ENCODE measurements at regions not wholly inside any gene's neighbourhood (a gene's known extent, or its start where the extent isn't known, plus 50 kb on each side); places are given as distances from the start of the nearest gene placed in this dataset.

DNA sequence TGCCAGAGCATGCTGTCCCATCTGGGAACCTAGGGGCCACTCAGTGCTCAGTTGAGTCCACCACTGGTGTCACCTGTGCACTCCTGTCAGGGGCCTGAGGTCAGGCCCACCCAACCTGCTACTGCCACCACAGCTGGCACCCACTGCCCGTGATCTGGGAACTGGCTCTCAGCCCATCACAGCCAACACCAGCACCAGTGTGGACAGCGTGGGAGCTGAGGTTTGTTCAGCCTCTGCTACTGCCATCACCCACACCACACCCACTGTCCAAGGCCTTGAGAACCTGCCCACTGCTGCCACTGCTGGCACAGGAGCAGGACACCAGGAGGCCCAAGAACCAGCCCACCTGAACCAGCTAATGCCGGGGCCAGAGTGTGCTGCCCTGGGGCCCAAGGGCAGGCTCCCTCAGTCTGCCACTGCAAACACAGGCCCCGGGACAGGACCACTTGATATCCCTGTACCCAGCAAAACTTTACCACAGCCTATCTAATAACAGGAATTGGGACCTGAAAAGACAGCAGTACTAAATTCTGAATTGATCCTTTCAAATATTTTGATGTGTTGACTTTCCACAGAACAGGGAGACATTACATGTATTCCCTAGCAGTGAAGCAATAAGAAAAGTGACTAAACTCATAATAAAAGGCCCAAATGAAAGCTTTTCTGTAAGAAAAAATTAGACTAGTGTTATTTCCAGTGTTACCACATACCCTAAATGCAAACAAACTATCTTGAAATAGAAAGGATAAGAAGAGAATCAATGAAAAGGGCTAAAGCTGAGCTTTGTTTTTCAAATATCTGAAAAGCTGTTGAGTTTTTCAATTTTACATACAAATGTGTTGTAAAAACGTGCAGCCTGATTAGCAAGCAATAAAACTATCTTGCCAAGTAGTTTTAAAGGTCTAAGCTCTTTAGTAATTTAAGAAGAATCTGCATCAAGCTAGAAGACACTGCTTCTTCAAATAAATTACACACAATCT is 640.7 kb downstream of the METTL4 start:
- no peak overlapping the region for H3K4me3 Mint-ChIP-seq
- no peaks in the 10 kb centered on the region for H3K4me1 Mint-ChIP-seq
- no peaks in the 10 kb centered on the region for H3K27me3 Mint-ChIP-seq
- H3K36me3 Mint-ChIP-seq = no peaks in the 10 kb centered on the region
- no peak overlapping the region for H3K27ac Mint-ChIP-seq
- H3K9me3 Mint-ChIP-seq = peaks cover 5% of the 10 kb centered on the region

DNA sequence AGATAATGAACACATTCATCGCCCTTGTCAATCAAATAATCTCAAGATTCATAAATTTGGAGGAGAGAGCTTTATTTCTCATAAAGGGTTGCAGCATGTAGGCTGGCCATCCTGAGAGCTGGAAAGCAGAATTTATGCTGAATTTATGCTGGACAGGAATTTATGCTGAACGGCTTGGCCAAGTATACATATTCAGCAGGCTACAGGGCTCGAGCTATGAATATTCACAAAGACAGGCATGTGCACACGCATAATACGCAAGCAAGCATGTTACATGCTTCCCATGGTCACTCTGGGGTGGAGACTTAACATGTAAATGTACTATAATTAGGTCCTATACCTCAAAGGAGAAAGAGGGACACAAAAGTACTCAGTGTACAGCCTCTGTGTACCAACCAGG is 618.8 kb downstream of the METTL4 start:
- no peak overlapping the region for H3K4me3 Mint-ChIP-seq
- no peak overlapping the region for H3K27ac Mint-ChIP-seq
- H3K36me3 Mint-ChIP-seq = no peaks in the 10 kb centered on the region
- no peaks in the 10 kb centered on the region for H3K4me1 Mint-ChIP-seq
- H3K9me3 Mint-ChIP-seq = no peaks in the 10 kb centered on the region
- H3K27me3 Mint-ChIP-seq = no peaks in the 10 kb centered on the region

DNA sequence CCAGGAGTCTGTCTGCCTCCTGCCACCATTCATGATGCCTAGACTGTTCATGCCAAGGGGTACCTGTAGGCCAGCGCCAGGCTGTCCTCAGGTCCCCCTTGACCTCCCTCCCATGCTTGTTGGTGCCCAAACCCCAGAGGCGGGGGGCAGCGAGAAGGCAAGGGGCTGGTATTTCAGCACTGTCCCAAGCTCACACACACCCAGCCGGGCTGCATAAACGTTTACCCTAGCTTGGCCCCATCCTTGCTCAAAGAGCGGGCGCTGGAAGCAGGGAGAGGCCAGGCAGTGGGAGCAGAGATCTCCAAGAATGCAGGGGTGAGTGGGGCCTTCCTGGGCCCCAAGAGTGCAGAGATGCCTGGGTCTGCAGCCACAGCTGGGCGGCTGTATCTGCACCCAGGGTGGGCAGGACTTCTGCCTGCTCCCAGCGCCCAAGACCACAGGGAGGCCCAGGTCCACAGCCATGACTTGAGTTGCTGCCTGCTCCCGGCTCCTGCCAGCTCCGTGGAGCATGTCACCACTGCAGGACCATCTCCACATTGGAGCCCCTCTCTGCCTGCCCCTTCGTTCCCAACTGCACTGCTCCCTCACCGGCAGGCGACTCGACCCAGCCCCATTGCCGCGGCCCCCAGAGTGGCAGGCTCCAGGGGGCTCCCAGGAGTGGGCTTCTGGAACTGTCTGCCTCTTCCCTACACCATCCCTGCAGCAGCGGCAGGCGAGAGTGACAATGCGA is 616.6 kb downstream of the METTL4 start:
- Mint-ChIP-seq H3K27me3 (peaks cover 2% of the 10 kb centered on the region), H3K4me1 (no peaks in the 10 kb centered on the region), H3K4me3 (no peak overlapping the region), H3K36me3 (no peaks in the 10 kb centered on the region), H3K9me3 (no peaks in the 10 kb centered on the region), H3K27ac (no peak overlapping the region)

DNA sequence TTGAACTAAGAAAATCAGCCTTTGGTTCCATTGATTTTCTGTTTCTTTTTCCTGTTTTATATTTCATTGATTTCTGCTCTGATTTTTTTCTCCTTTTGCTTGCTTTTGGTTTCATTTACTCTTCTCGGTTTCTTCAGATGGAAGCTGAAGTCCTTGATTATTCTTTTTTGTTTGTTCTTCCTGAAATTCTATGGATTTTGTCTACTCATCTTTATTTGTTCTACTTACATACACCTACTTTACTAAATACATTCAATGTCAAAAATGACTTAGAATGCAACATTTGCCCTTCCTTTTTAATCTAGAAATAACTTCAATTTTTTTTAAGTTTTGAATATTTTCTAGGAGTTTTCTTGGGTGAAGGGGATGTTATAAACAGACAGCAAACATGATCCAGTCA is 612.5 kb downstream of the METTL4 start:
- H3K27ac Mint-ChIP-seq = peak overlapping the region; percentile 15
- H3K9me3 Mint-ChIP-seq = no peaks in the 10 kb centered on the region
- no peak overlapping the region for H3K4me3 Mint-ChIP-seq
- peaks cover 6% of the 10 kb centered on the region for H3K27me3 Mint-ChIP-seq
- no peaks in the 10 kb centered on the region for H3K36me3 Mint-ChIP-seq
- H3K4me1 Mint-ChIP-seq = no peaks in the 10 kb centered on the region

DNA sequence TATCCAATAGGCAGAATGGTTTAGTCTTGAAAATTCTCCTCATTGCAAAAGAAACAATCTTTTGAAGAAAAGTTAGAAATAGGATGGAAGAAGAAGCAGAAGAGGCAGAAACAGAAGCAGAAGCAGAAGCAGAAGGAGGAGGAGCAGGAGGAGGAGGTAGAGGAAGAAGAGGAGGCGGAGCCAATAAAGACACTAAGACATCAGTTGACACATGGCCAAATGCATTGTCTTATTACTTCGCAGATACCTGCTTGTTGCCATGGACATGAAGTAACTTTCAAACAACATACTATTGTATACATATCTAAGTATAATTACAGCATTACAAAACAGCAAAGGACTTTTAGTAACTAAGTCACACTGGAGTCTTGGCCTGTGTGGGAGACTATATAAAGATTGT is 606.3 kb downstream of the METTL4 start:
- H3K27me3 Mint-ChIP-seq = peaks cover 4% of the 10 kb centered on the region

DNA sequence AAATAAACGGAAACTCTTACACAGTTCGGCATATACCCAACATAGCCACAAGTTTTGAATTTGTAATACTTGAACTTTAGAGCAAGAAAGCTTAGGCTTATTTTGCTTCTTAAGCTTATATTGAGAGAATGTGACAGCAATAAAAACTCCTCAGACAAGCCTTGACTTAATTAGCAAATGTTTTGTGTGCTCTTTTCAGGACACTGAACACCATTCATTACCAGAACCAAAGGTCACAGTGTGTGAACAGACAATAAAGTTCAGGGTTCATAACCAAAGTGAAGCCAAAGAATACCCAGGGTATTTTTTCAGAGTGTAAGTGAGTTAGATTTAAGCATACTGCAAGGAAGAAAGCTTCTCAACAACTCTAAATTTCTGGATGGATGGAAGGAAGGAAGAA is 605.8 kb downstream of the METTL4 start:
- H3K4me3 Mint-ChIP-seq = no peak overlapping the region
- no peaks in the 10 kb centered on the region for H3K4me1 Mint-ChIP-seq
- H3K27me3 Mint-ChIP-seq = peaks cover 2% of the 10 kb centered on the region
- H3K27ac Mint-ChIP-seq = no peak overlapping the region
- no peaks in the 10 kb centered on the region for H3K36me3 Mint-ChIP-seq
- H3K9me3 Mint-ChIP-seq = no peaks in the 10 kb centered on the region

More for the DNA sequence above, 606.3 kb downstream of the METTL4 start:
- H3K27ac Mint-ChIP-seq = no peak overlapping the region
- no peaks in the 10 kb centered on the region for H3K9me3 Mint-ChIP-seq
- no peaks in the 10 kb centered on the region for H3K4me1 Mint-ChIP-seq
- H3K4me3 Mint-ChIP-seq = no peak overlapping the region
- no peaks in the 10 kb centered on the region for H3K36me3 Mint-ChIP-seq

DNA sequence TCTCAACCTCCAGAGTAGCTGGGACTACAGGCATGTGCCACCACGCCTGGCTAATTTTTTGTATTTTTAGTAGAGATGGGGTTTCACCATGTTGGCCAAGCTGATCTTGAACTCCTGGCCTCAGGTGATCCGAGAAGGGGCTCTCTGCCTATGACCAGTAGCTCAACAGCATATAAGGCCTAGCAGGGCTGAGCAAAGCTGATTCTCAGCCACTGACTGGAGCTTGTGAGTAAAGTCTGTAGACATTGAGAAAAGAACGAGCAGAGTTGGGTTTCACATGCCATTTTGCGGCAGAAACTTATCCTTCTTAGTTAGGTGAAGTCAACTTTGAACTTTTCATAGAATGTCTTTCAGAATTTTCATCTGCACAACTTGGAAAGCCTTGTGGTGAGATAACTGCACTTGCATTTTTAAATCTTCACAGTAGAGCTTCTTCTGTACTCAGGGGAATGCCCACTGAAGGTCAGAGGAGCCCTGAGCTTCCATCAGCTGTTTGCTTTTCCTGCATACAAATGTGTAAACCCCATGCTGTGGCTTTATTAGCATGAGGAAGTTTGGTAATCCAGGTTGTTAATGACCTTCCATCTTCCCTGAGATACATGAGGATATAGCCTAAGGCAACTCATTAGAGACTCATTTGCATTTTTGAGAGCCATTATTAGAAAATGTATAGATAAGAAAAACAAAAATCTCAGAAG is 602.4 kb downstream of the METTL4 start:
- no peak overlapping the region for H3K4me3 Mint-ChIP-seq
- no peak overlapping the region for H3K27ac Mint-ChIP-seq
- H3K9me3 Mint-ChIP-seq = no peaks in the 10 kb centered on the region
- H3K27me3 Mint-ChIP-seq = no peaks in the 10 kb centered on the region
- H3K36me3 Mint-ChIP-seq = no peaks in the 10 kb centered on the region
- no peaks in the 10 kb centered on the region for H3K4me1 Mint-ChIP-seq

DNA sequence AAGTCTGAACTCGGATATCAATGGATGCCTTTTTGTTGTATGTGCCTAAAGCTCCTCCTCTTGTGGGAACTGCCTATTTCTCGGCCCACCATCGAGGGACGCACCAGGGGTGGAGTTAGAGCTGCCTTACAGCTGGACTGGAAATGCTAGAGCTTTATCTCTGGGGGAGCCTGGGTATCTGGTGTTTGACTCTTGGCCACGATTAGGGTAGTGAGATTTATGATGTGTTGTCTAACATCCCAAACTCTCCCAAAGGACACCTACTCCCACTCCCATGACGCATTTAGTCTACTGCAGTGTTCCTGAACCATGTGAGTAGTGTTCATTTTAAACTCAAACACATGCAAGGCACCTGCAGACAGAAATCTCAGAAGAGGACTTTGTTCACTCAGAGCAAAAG is 594.8 kb downstream of the METTL4 start:
- Mint-ChIP-seq H3K4me3 (no peak overlapping the region), H3K36me3 (no peaks in the 10 kb centered on the region), H3K27me3 (no peaks in the 10 kb centered on the region), H3K4me1 (no peaks in the 10 kb centered on the region), H3K9me3 (peaks cover 15% of the 10 kb centered on the region), H3K27ac (no peak overlapping the region)

DNA sequence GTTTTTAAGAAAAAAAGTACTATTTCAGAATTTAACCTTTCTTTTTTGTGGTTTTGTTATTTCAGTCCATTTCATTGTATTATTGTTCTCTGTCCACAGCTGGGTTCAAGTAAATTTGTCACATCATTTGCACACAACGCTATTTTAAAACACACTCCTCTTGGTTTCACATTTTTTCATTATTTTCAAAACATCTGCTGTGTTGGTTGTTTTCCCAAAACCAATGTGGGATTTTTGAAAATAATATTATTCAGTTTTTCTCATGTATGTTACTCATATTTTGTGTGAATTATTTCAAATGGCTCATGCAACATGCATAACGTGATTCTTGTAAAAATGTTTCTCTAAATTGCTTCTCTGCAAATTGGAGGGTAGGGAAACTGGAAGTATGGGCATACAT is 589.2 kb downstream of the METTL4 start:
- no peak overlapping the region for H3K27ac Mint-ChIP-seq
- no peak overlapping the region for H3K4me3 Mint-ChIP-seq
- peaks cover 15% of the 10 kb centered on the region for H3K9me3 Mint-ChIP-seq
- peaks cover 2% of the 10 kb centered on the region for H3K27me3 Mint-ChIP-seq
- H3K36me3 Mint-ChIP-seq = no peaks in the 10 kb centered on the region
- no peaks in the 10 kb centered on the region for H3K4me1 Mint-ChIP-seq

DNA sequence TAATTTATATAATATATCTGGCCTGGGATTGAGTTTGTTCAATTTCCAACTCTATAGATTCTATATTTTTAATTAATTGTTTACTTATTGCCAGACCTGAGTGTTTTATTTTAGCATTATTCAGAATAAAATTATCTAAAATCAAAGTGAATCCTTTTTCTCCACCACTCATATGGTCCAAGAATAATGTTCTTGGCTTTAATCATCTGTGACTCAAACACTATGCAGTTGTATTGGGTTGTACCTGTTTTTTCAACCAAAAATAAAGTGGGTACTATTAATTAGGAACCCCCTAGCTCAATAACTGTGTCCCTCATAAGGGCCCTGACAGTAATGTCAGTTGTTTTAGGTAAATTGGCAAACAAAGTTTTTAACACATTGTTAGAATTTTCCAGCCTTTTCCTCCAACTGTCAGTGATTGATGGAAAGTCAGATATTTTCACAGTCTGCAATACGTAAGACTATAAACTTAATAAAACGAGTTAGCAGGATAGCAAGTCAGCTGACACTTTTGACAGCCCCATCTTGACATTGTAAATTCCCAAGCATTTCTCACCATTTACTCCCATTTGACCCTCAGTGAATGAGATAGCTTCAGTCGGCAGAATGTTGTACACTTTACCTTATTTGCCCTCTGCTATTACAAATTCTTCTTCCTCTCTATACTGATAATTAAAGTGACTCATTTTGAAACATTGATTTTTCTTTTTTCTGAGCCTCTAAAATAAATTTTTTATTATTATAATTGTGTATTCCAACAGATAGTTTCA is 587.4 kb downstream of the METTL4 start:
- H3K9me3 Mint-ChIP-seq = peaks cover 9% of the 10 kb centered on the region
- peaks cover 2% of the 10 kb centered on the region for H3K27me3 Mint-ChIP-seq
- H3K36me3 Mint-ChIP-seq = no peaks in the 10 kb centered on the region
- H3K27ac Mint-ChIP-seq = no peak overlapping the region
- no peaks in the 10 kb centered on the region for H3K4me1 Mint-ChIP-seq
- no peak overlapping the region for H3K4me3 Mint-ChIP-seq

DNA sequence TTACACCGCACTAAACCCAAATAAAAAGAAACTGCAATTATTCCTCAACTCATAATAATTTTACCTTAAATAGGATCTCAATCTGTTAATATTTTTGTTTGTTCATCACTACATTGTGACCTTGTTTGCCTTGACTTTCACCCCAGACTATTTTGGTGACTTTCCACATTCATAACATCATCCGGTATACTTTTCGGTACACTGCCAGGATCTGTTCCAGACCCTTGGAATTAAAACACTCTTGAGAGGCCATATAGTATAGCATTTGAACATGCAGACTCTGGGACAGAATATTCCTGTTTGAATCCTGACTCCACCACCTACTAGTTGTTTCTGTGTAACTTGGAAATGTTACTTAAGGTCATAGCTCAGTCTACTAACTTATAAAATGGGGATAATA is 577.4 kb downstream of the METTL4 start:
- Mint-ChIP-seq H3K9me3 (no peaks in the 10 kb centered on the region), H3K27ac (no peak overlapping the region), H3K4me1 (no peaks in the 10 kb centered on the region), H3K27me3 (peaks cover 6% of the 10 kb centered on the region), H3K4me3 (no peak overlapping the region), H3K36me3 (no peaks in the 10 kb centered on the region)

DNA sequence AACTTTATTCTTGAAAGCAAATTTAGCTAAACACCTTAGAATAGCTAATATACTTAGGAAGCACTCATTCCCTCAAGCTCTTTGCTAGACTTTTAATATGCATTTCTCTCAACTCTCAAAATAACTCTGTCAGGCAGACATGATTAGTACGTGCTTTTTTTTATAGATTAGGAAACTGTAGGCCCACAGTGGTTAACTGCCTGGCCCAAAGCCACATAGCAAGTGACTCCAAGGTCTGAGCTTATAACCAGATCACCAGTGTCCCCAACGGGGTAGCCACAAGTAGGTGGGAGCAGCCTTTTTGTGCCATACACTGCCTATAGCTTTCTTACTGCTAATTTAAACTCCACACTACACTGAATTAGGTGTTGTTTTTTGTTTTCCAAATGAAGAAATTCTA is 576.8 kb downstream of the METTL4 start:
- no peak overlapping the region for H3K27ac Mint-ChIP-seq
- no peak overlapping the region for H3K4me3 Mint-ChIP-seq
- peaks cover 6% of the 10 kb centered on the region for H3K27me3 Mint-ChIP-seq
- H3K9me3 Mint-ChIP-seq = no peaks in the 10 kb centered on the region
- H3K36me3 Mint-ChIP-seq = no peaks in the 10 kb centered on the region
- H3K4me1 Mint-ChIP-seq = no peaks in the 10 kb centered on the region

DNA sequence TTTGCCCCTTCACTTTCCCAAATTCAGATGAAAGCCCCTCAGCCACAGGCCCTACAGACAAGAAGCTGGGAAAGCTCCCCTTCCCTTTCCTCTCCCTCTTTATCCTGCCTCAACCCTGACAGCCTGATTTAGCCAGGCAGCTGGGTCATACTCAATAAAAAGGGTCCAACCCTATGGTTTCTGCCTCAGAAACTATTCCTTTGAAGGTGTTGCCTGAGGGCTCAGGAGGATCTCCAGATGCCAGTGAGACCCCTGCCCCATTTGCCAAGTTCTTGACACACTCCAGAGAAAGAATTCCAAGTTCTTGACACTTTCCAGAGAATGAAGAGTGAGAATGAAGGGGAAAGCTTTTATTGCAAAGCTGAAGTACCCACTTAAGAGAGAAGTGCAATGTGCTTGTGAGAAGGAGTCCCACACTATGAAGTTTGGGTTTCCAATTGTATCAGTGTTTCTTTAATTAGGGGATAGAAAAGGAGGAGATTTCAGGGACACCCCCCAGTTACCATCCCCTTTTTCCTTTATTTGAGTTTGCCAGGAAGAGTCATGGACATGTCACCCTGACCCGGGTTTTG is 576.2 kb downstream of the METTL4 start:
- Mint-ChIP-seq H3K4me3 (no peak overlapping the region), H3K27me3 (peaks cover 6% of the 10 kb centered on the region), H3K27ac (no peak overlapping the region), H3K9me3 (no peaks in the 10 kb centered on the region), H3K4me1 (no peaks in the 10 kb centered on the region), H3K36me3 (no peaks in the 10 kb centered on the region)

DNA sequence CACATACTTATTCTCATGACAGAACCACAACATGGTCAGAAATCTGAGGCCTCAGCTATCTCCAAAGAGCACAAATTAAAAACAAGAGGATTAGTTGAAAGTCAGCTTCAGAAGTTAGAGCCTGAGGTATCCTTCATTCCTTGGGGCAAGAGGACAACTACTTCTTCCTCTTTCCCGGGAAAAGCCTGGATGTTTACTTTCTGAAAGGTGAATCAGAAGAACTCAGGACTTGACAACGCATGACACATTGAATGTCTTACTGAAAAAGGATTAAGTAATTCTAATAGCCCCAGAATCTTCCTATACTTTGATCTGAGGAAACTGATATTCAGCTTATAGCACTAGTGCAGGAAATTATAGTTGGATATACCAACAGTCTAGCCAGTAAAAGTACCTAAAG is 573.2 kb downstream of the METTL4 start:
- H3K4me1 Mint-ChIP-seq = no peaks in the 10 kb centered on the region
- H3K27ac Mint-ChIP-seq = no peak overlapping the region

DNA sequence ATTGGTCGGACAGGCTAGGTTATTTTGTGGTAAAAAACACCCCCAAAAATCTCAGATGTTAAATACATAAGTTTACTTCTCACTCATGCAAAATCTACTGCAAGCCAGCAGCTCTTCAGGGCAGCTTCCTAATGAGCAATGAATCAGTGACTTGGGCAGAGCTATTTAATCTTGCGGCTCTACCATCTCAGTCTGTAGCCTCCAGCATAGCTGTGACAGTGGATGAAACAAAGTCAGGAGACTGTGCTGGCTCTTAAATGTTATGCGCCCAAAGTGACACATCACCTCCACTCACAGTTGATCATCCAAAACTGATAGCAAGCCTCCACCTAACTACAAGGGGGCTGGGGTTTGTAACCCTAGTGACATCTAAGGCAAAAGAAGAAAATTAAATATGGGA is 571.9 kb downstream of the METTL4 start:
- no peaks in the 10 kb centered on the region for H3K4me1 Mint-ChIP-seq
- no peaks in the 10 kb centered on the region for H3K9me3 Mint-ChIP-seq
- H3K4me3 Mint-ChIP-seq = no peak overlapping the region
- no peak overlapping the region for H3K27ac Mint-ChIP-seq
- peaks cover 6% of the 10 kb centered on the region for H3K27me3 Mint-ChIP-seq
- H3K36me3 Mint-ChIP-seq = no peaks in the 10 kb centered on the region

More for the DNA sequence above, 573.2 kb downstream of the METTL4 start:
- Mint-ChIP-seq H3K27me3 (peaks cover 6% of the 10 kb centered on the region), H3K9me3 (no peaks in the 10 kb centered on the region), H3K36me3 (no peaks in the 10 kb centered on the region), H3K4me3 (no peak overlapping the region)

Data from activated naive CD4-positive, alpha-beta T cell treated with anti-CD3 and anti-CD28 coated beads, Interleukin-2, amount 50 U/mL, for 24 hours (primary cell).